ENCODE measurements at regions not wholly inside any gene's neighbourhood (a gene's known extent, or its start where the extent isn't known, plus 50 kb on each side); places are given as distances from the start of the nearest gene placed in this dataset.

- H3K4me1 ChIP-seq (ENCODE audit: insufficient read depth): no peaks in the 10 kb centered on the region
- no peak overlapping the region for H3K27ac ChIP-seq
- H3K4me3 ChIP-seq: no peak overlapping the region
- no peaks in the 10 kb centered on the region for H3K9me3 ChIP-seq (ENCODE audit: low read depth)
- TF ChIP-seq, protein P1, sequence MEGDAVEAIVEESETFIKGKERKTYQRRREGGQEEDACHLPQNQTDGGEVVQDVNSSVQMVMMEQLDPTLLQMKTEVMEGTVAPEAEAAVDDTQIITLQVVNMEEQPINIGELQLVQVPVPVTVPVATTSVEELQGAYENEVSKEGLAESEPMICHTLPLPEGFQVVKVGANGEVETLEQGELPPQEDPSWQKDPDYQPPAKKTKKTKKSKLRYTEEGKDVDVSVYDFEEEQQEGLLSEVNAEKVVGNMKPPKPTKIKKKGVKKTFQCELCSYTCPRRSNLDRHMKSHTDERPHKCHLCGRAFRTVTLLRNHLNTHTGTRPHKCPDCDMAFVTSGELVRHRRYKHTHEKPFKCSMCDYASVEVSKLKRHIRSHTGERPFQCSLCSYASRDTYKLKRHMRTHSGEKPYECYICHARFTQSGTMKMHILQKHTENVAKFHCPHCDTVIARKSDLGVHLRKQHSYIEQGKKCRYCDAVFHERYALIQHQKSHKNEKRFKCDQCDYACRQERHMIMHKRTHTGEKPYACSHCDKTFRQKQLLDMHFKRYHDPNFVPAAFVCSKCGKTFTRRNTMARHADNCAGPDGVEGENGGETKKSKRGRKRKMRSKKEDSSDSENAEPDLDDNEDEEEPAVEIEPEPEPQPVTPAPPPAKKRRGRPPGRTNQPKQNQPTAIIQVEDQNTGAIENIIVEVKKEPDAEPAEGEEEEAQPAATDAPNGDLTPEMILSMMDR (IDR thresholded peaks at IDR 0.05; ENCODE audit: poor library complexity): no peak
- TF ChIP-seq EZH2 (IDR thresholded peaks at IDR 0.05; ENCODE audit: borderline replicate concordance): no peak
- TF ChIP-seq EZH2phosphoT487 (IDR thresholded peaks at IDR 0.05; ENCODE audit: low read depth, severe bottlenecking, unreplicated experiment): no peak
- no peaks in the 10 kb centered on the region for H4K20me1 ChIP-seq (ENCODE audit: insufficient read depth, poor library complexity, severe bottlenecking)
- no peaks in the 10 kb centered on the region for H3K27me3 ChIP-seq
- WGBS (ENCODE audit: low lambda C conversion rate, missing lambda C conversion rate): 85% methylated on average over 6 of the region's 6 CpGs
- H3K36me3 ChIP-seq (replicated peaks; ENCODE audit: insufficient read depth, low read depth): no peaks in the 10 kb centered on the region
- no peaks in the 10 kb centered on the region for H3K9me2 ChIP-seq (replicated peaks; ENCODE audit: insufficient read depth)
- H3K79me2 ChIP-seq: no peaks in the 10 kb centered on the region
- H3K4me2 ChIP-seq: no peak overlapping the region
- no peak overlapping the region for H2AFZ ChIP-seq
- DNase-seq (ENCODE audit: low spot score): no peak
Observed at GRCh38 chr17:71900621-71901229, 220.1 kb upstream of the SOX9 start.

GRCh38 chr17:71902894-71903506 is 217.8 kb upstream of the SOX9 start:
- 52% methylated on average over 3 of the region's 3 CpGs for whole genome bisulfite sequencing (ENCODE audit: low lambda C conversion rate, missing lambda C conversion rate)
- no peak overlapping the region for H3K27ac ChIP-seq
- DNase-seq (ENCODE audit: low spot score): no peak

GRCh38 chr17:71905376-71906031 is 215.3 kb upstream of the SOX9 start:
- Histone ChIP-seq H3K36me3 (replicated peaks; ENCODE audit: insufficient read depth, low read depth) (no peaks in the 10 kb centered on the region), H3K9me2 (replicated peaks; ENCODE audit: insufficient read depth) (no peaks in the 10 kb centered on the region), H3K4me2 (no peak overlapping the region), H3K27ac (no peak overlapping the region), H3K9me3 (ENCODE audit: low read depth) (no peaks in the 10 kb centered on the region), H3K79me2 (no peaks in the 10 kb centered on the region), H4K20me1 (ENCODE audit: insufficient read depth, poor library complexity, severe bottlenecking) (no peaks in the 10 kb centered on the region), H3K4me1 (ENCODE audit: insufficient read depth) (no peaks in the 10 kb centered on the region), H2AFZ (no peak overlapping the region), H3K27me3 (no peaks in the 10 kb centered on the region), H3K4me3 (no peak overlapping the region)
- TF ChIP-seq EZH2 (IDR thresholded peaks at IDR 0.05; ENCODE audit: borderline replicate concordance): no peak
- no peak for TF ChIP-seq EZH2phosphoT487 (IDR thresholded peaks at IDR 0.05; ENCODE audit: low read depth, severe bottlenecking, unreplicated experiment)
- TF ChIP-seq, protein P1 (IDR thresholded peaks at IDR 0.05; ENCODE audit: poor library complexity): no peak
- no peak for DNase-seq (ENCODE audit: low spot score)
- whole genome bisulfite sequencing (ENCODE audit: low lambda C conversion rate, missing lambda C conversion rate): 63% methylated on average over 3 of the region's 3 CpGs

More at GRCh38 chr17:71902894-71903506, 217.8 kb upstream of the SOX9 start:
- Histone ChIP-seq H3K9me2 (replicated peaks; ENCODE audit: insufficient read depth) (no peaks in the 10 kb centered on the region), H3K4me1 (ENCODE audit: insufficient read depth) (no peaks in the 10 kb centered on the region), H3K36me3 (replicated peaks; ENCODE audit: insufficient read depth, low read depth) (no peaks in the 10 kb centered on the region), H4K20me1 (ENCODE audit: insufficient read depth, poor library complexity, severe bottlenecking) (no peaks in the 10 kb centered on the region), H2AFZ (no peak overlapping the region), H3K27me3 (no peaks in the 10 kb centered on the region), H3K4me3 (no peak overlapping the region), H3K79me2 (no peaks in the 10 kb centered on the region), H3K4me2 (no peak overlapping the region), H3K9me3 (ENCODE audit: low read depth) (no peaks in the 10 kb centered on the region)
- TF ChIP-seq, protein P1 (IDR thresholded peaks at IDR 0.05; ENCODE audit: poor library complexity): no peak
- no peak for TF ChIP-seq EZH2 (IDR thresholded peaks at IDR 0.05; ENCODE audit: borderline replicate concordance)
- no peak for TF ChIP-seq EZH2phosphoT487 (IDR thresholded peaks at IDR 0.05; ENCODE audit: low read depth, severe bottlenecking, unreplicated experiment)

Measured in hepatocyte (in vitro differentiated cells).